Central memory CD8-positive, alpha-beta T cell (primary cell): ENCODE measurements at regions not wholly inside any gene's neighbourhood (a gene's known extent, or its start where the extent isn't known, plus 50 kb on each side); places are given as distances from the start of the nearest gene placed in this dataset.

ENCODE experiments used
- ATAC-seq: fragments of 150-1000 bp; cut with Tn5 transposase; replicated peaks from 2 replicates; pipeline ENCODE4 v1.10.0; 2022; ENCODE audit warnings: mild to moderate bottlenecking, moderate FRiP score, moderate number of reproducible peaks; ENCODE audit not compliant: poor library complexity, severe bottlenecking; ENCODE audit errors: extremely low read depth
- DNase-seq, 2 donors: peaks; one replicate each; pipeline ENCODE4 v3.0.0; 2021; ENCODE audit warnings: low spot score in 2 of 2
- H3K27ac Mint-ChIP-seq: one replicate; pipeline ENCODE4 v1.8.0; 2022; ENCODE audit warnings: low read depth, mild to moderate bottlenecking, moderate library complexity, mixed read lengths
- H3K27me3 Mint-ChIP-seq: one replicate; pipeline ENCODE4 v1.8.0; 2022; ENCODE audit warnings: mixed read lengths
- H3K36me3 Mint-ChIP-seq: one replicate; pipeline ENCODE4 v1.8.0; 2022; ENCODE audit warnings: mild to moderate bottlenecking, moderate library complexity, mixed read lengths; ENCODE audit not compliant: insufficient read depth
- H3K4me1 Mint-ChIP-seq: one replicate; pipeline ENCODE4 v1.8.0; 2022; ENCODE audit warnings: mixed read lengths
- H3K4me3 Mint-ChIP-seq: one replicate; pipeline ENCODE4 v1.8.0; 2022; ENCODE audit warnings: mild to moderate bottlenecking, moderate library complexity, mixed read lengths
- H3K9me3 Mint-ChIP-seq: one replicate; pipeline ENCODE4 v1.8.0; 2022; ENCODE audit warnings: mixed read lengths

GRCh38 chr11:23543651-23544222 is 683.5 kb upstream of the CCDC179 start:
- DNase-seq (no peak), ATAC-seq (no peak)
- H3K9me3 Mint-ChIP-seq: no peaks in the 10 kb centered on the region
- H3K36me3 Mint-ChIP-seq: peaks cover 2% of the 10 kb centered on the region
- no peak overlapping the region for H3K4me3 Mint-ChIP-seq
- no peaks in the 10 kb centered on the region for H3K27me3 Mint-ChIP-seq
- H3K4me1 Mint-ChIP-seq: no peaks in the 10 kb centered on the region
- H3K27ac Mint-ChIP-seq: no peak overlapping the region

GRCh38 chr11:23551706-23552105 is 691.4 kb upstream of the CCDC179 start:
- peaks cover 22% of the 10 kb centered on the region for H3K9me3 Mint-ChIP-seq
- DNase-seq: no peak
- ATAC-seq: no peak
- no peaks in the 10 kb centered on the region for H3K4me1 Mint-ChIP-seq
- peaks cover 1% of the 10 kb centered on the region for H3K36me3 Mint-ChIP-seq
- no peak overlapping the region for H3K4me3 Mint-ChIP-seq
- H3K27ac Mint-ChIP-seq: no peak overlapping the region
- H3K27me3 Mint-ChIP-seq: no peaks in the 10 kb centered on the region

GRCh38 chr11:23554002-23554401 is 693.7 kb upstream of the CCDC179 start:
- peaks cover 28% of the 10 kb centered on the region for H3K9me3 Mint-ChIP-seq
- no peaks in the 10 kb centered on the region for H3K36me3 Mint-ChIP-seq
- DNase-seq (no peak), ATAC-seq (no peak)
- H3K27me3 Mint-ChIP-seq: no peaks in the 10 kb centered on the region
- H3K4me3 Mint-ChIP-seq: no peak overlapping the region
- H3K4me1 Mint-ChIP-seq: no peaks in the 10 kb centered on the region
- H3K27ac Mint-ChIP-seq: no peak overlapping the region

- H3K4me3 Mint-ChIP-seq: no peak overlapping the region
- no peaks in the 10 kb centered on the region for H3K36me3 Mint-ChIP-seq
- no peaks in the 10 kb centered on the region for H3K4me1 Mint-ChIP-seq
- H3K27ac Mint-ChIP-seq: no peak overlapping the region
- DNase-seq (no peak), ATAC-seq (no peak)
- no peaks in the 10 kb centered on the region for H3K27me3 Mint-ChIP-seq
- H3K9me3 Mint-ChIP-seq: peaks cover 28% of the 10 kb centered on the region
Measured at GRCh38 chr11:23555085-23555484, 694.8 kb upstream of the CCDC179 start.

GRCh38 chr11:23556163-23556750 is 696.0 kb upstream of the CCDC179 start:
- Mint-ChIP-seq H3K36me3 (no peaks in the 10 kb centered on the region), H3K27ac (no peak overlapping the region), H3K27me3 (no peaks in the 10 kb centered on the region), H3K9me3 (peaks cover 28% of the 10 kb centered on the region), H3K4me3 (no peak overlapping the region), H3K4me1 (no peaks in the 10 kb centered on the region)
- ATAC-seq (no peak), DNase-seq (no peak)

- Mint-ChIP-seq H3K4me3 (no peak overlapping the region), H3K27me3 (no peaks in the 10 kb centered on the region), H3K27ac (no peak overlapping the region), H3K9me3 (peaks cover 11% of the 10 kb centered on the region), H3K4me1 (no peaks in the 10 kb centered on the region), H3K36me3 (no peaks in the 10 kb centered on the region)
- ATAC-seq (no peak), DNase-seq (no peak)
Measured at GRCh38 chr11:23563591-23563990, 703.3 kb upstream of the CCDC179 start.

- H3K4me3 Mint-ChIP-seq: no peak overlapping the region
- H3K27me3 Mint-ChIP-seq: no peaks in the 10 kb centered on the region
- no peaks in the 10 kb centered on the region for H3K36me3 Mint-ChIP-seq
- DNase-seq (no peak), ATAC-seq (no peak)
- peaks cover 12% of the 10 kb centered on the region for H3K9me3 Mint-ChIP-seq
- no peak overlapping the region for H3K27ac Mint-ChIP-seq
- no peaks in the 10 kb centered on the region for H3K4me1 Mint-ChIP-seq
Measured at GRCh38 chr11:23564370-23564769, 704.1 kb upstream of the CCDC179 start.

- ATAC-seq: no peak
- Mint-ChIP-seq H3K4me1 (no peaks in the 10 kb centered on the region), H3K27ac (no peak overlapping the region), H3K36me3 (no peaks in the 10 kb centered on the region), H3K9me3 (peaks cover 17% of the 10 kb centered on the region), H3K4me3 (no peak overlapping the region), H3K27me3 (no peaks in the 10 kb centered on the region)
- no peak for DNase-seq
Measured at GRCh38 chr11:23569134-23569533, 708.9 kb upstream of the CCDC179 start.

GRCh38 chr11:23569547-23569946 is 709.3 kb upstream of the CCDC179 start:
- H3K36me3 Mint-ChIP-seq: no peaks in the 10 kb centered on the region
- no peaks in the 10 kb centered on the region for H3K27me3 Mint-ChIP-seq
- no peak overlapping the region for H3K27ac Mint-ChIP-seq
- no peak for ATAC-seq
- no peak overlapping the region for H3K4me3 Mint-ChIP-seq
- DNase-seq: no peak
- no peaks in the 10 kb centered on the region for H3K4me1 Mint-ChIP-seq
- H3K9me3 Mint-ChIP-seq: peaks cover 15% of the 10 kb centered on the region

GRCh38 chr11:23570828-23571227 is 710.6 kb upstream of the CCDC179 start:
- Mint-ChIP-seq H3K27me3 (no peaks in the 10 kb centered on the region), H3K36me3 (no peaks in the 10 kb centered on the region), H3K27ac (no peak overlapping the region), H3K4me1 (no peaks in the 10 kb centered on the region), H3K4me3 (no peak overlapping the region), H3K9me3 (peaks cover 15% of the 10 kb centered on the region)
- ATAC-seq (no peak), DNase-seq (no peak)

- no peaks in the 10 kb centered on the region for H3K4me1 Mint-ChIP-seq
- no peaks in the 10 kb centered on the region for H3K27me3 Mint-ChIP-seq
- H3K4me3 Mint-ChIP-seq: no peak overlapping the region
- ATAC-seq (no peak), DNase-seq (no peak)
- H3K36me3 Mint-ChIP-seq: no peaks in the 10 kb centered on the region
- H3K9me3 Mint-ChIP-seq: peaks cover 15% of the 10 kb centered on the region
- H3K27ac Mint-ChIP-seq: no peak overlapping the region
Measured at GRCh38 chr11:23573429-23573828, 713.2 kb upstream of the CCDC179 start.

- Mint-ChIP-seq H3K9me3 (peaks cover 15% of the 10 kb centered on the region), H3K36me3 (no peaks in the 10 kb centered on the region), H3K27ac (no peak overlapping the region), H3K4me3 (no peak overlapping the region), H3K27me3 (no peaks in the 10 kb centered on the region), H3K4me1 (no peaks in the 10 kb centered on the region)
- DNase-seq (no peak), ATAC-seq (no peak)
Measured at GRCh38 chr11:23574149-23574548, 713.9 kb upstream of the CCDC179 start.

GRCh38 chr11:23577296-23577695 is 717.0 kb upstream of the CCDC179 start:
- peaks cover 10% of the 10 kb centered on the region for H3K9me3 Mint-ChIP-seq
- no peaks in the 10 kb centered on the region for H3K4me1 Mint-ChIP-seq
- H3K36me3 Mint-ChIP-seq: no peaks in the 10 kb centered on the region
- ATAC-seq: no peak
- H3K27me3 Mint-ChIP-seq: no peaks in the 10 kb centered on the region
- no peak overlapping the region for H3K4me3 Mint-ChIP-seq
- DNase-seq: no peak
- no peak overlapping the region for H3K27ac Mint-ChIP-seq
